ENCODE measurements at regions not wholly inside any gene's neighbourhood (a gene's known extent, or its start where the extent isn't known, plus 50 kb on each side); places are given as distances from the start of the nearest gene placed in this dataset.

DNA sequence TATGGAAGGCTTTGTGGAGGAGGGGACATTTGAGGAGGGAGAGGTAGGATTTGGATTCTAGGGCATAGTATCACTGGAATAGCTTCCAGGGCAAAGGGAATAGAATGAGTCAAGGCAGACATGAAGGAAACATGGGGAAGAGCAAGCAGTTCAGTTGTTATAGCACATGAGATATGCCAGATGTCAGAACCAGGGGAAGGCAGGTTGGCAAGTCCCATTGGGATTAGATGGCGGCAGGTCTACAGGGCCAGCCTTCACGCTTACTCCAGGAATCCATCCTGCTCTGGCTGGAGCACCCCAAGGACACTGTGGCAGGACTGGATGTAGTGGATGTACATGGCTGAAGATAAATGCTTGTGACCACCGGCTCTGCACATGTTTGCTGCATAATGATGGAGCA lies 120.4 kb upstream of the ST8SIA2 start:
- Mint-ChIP-seq H3K36me3 (ENCODE audit: insufficient read depth) (no peaks in the 10 kb centered on the region), H3K4me3 (no peak overlapping the region), H3K27ac (ENCODE audit: low read depth) (no peak overlapping the region), H3K4me1 (no peaks in the 10 kb centered on the region), H3K27me3 (peaks cover 78% of the 10 kb centered on the region), H3K9me3 (no peaks in the 10 kb centered on the region)
- ATAC-seq (replicated peaks; ENCODE audit: extremely low read depth, poor library complexity, severe bottlenecking): no peak
- DNase-seq (ENCODE audit: low spot score in 2 of 2): no peak

- no peak overlapping the region for H3K27ac Mint-ChIP-seq (ENCODE audit: low read depth)
- H3K9me3 Mint-ChIP-seq: no peaks in the 10 kb centered on the region
- ATAC-seq (replicated peaks; ENCODE audit: extremely low read depth, poor library complexity, severe bottlenecking) (no peak), DNase-seq (ENCODE audit: low spot score in 2 of 2) (no peak)
- H3K4me1 Mint-ChIP-seq: no peaks in the 10 kb centered on the region
- no peaks in the 10 kb centered on the region for H3K36me3 Mint-ChIP-seq (ENCODE audit: insufficient read depth)
- no peak overlapping the region for H3K4me3 Mint-ChIP-seq
- H3K27me3 Mint-ChIP-seq: peaks cover 78% of the 10 kb centered on the region
Observed at GRCh38 chr15:92273723-92274122, 120.0 kb upstream of the ST8SIA2 start.

DNA sequence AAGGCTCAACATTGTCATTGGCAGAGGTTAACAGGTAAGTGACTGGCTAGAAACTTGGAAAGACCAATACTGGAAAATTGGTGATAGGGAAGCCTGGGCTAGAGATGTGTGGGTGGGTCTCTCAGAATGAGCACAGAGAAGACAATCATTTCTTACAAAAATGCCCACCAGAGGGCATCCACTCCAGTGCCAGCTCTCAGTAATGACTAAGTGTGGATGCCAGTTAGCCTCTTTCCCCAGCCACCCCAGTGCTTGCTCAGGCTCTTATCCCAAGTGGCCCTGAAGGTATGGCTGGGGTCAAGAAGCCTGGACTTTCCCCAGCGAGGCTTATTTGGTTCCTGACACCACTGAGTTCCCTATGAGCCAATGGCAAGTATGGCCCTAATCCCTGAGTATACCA lies 115.9 kb upstream of the ST8SIA2 start:
- Mint-ChIP-seq H3K4me1 (no peaks in the 10 kb centered on the region), H3K27me3 (peaks cover 55% of the 10 kb centered on the region), H3K4me3 (no peak overlapping the region), H3K27ac (ENCODE audit: low read depth) (no peak overlapping the region), H3K9me3 (no peaks in the 10 kb centered on the region), H3K36me3 (ENCODE audit: insufficient read depth) (no peaks in the 10 kb centered on the region)
- no peak for DNase-seq (ENCODE audit: low spot score in 2 of 2)
- ATAC-seq (replicated peaks; ENCODE audit: extremely low read depth, poor library complexity, severe bottlenecking): no peak

DNA sequence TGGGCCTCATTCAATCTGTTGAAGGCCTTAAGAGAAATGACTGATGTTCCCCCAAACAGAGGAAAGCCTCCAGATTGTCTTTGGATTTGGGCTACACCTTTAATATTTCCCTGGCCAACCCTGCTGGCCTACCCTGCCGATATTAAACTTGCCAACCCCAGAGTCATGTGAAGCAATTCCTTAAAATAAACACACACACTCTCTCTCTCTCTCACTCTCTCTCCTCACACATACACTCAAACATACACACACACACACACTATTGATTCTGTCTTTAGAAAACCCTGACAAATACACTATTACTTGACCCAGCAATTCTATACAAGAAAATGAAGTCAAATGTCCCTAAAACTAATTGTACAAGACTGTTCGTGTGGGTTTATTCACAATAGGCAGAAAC lies 109.9 kb upstream of the ST8SIA2 start:
- Mint-ChIP-seq H3K4me1 (no peaks in the 10 kb centered on the region), H3K36me3 (ENCODE audit: insufficient read depth) (no peaks in the 10 kb centered on the region), H3K9me3 (no peaks in the 10 kb centered on the region), H3K27ac (ENCODE audit: low read depth) (no peak overlapping the region), H3K27me3 (peaks cover 7% of the 10 kb centered on the region), H3K4me3 (no peak overlapping the region)
- DNase-seq (ENCODE audit: low spot score in 2 of 2) (no peak), ATAC-seq (replicated peaks; ENCODE audit: extremely low read depth, poor library complexity, severe bottlenecking) (no peak)

GRCh38 chr15:92288755-92289154 lies 104.9 kb upstream of the ST8SIA2 start:
- peak overlapping the region; percentile 33 for H3K27ac Mint-ChIP-seq (ENCODE audit: low read depth)
- H3K36me3 Mint-ChIP-seq (ENCODE audit: insufficient read depth): no peaks in the 10 kb centered on the region
- DNase-seq (ENCODE audit: low spot score in 2 of 2) (no peak), ATAC-seq (replicated peaks; ENCODE audit: extremely low read depth, poor library complexity, severe bottlenecking) (no peak)
- H3K9me3 Mint-ChIP-seq: no peaks in the 10 kb centered on the region
- H3K4me3 Mint-ChIP-seq: no peak overlapping the region
- H3K27me3 Mint-ChIP-seq: peaks cover 35% of the 10 kb centered on the region
- no peaks in the 10 kb centered on the region for H3K4me1 Mint-ChIP-seq

DNA sequence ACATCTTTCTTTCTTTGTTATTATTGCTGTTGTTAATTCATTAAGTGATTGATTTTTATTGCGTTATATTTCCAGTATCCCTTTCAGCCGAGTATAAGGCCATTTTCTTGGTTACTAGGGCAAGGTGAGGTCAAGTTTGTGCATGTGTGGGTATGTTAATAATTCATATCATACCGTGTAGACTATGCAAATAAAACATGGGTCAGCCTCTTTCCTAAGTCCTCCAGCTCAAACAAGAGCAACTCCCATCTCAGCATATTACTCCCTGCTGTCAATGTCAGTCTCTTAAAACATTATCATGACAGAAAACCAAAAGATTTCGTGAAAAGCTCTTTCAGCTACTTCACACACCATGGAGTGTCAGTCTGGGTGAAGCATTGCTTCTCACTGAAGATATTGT lies 103.9 kb upstream of the ST8SIA2 start:
- peaks cover 44% of the 10 kb centered on the region for H3K27me3 Mint-ChIP-seq
- H3K36me3 Mint-ChIP-seq (ENCODE audit: insufficient read depth): peaks cover 2% of the 10 kb centered on the region
- no peak for ATAC-seq (replicated peaks; ENCODE audit: extremely low read depth, poor library complexity, severe bottlenecking)
- DNase-seq (ENCODE audit: low spot score in 2 of 2): no peak
- no peaks in the 10 kb centered on the region for H3K9me3 Mint-ChIP-seq
- H3K4me3 Mint-ChIP-seq: no peak overlapping the region
- H3K27ac Mint-ChIP-seq (ENCODE audit: low read depth): no peak overlapping the region
- H3K4me1 Mint-ChIP-seq: no peaks in the 10 kb centered on the region

- DNase-seq (ENCODE audit: low spot score in 2 of 2) (no peak), ATAC-seq (replicated peaks; ENCODE audit: extremely low read depth, poor library complexity, severe bottlenecking) (no peak)
- H3K9me3 Mint-ChIP-seq: no peaks in the 10 kb centered on the region
- H3K27me3 Mint-ChIP-seq: peaks cover 52% of the 10 kb centered on the region
- no peak overlapping the region for H3K4me3 Mint-ChIP-seq
- H3K4me1 Mint-ChIP-seq: no peaks in the 10 kb centered on the region
- H3K36me3 Mint-ChIP-seq (ENCODE audit: insufficient read depth): peaks cover 2% of the 10 kb centered on the region
- no peak overlapping the region for H3K27ac Mint-ChIP-seq (ENCODE audit: low read depth)
Observed at GRCh38 chr15:92290359-92290992, 103.2 kb upstream of the ST8SIA2 start.

DNA sequence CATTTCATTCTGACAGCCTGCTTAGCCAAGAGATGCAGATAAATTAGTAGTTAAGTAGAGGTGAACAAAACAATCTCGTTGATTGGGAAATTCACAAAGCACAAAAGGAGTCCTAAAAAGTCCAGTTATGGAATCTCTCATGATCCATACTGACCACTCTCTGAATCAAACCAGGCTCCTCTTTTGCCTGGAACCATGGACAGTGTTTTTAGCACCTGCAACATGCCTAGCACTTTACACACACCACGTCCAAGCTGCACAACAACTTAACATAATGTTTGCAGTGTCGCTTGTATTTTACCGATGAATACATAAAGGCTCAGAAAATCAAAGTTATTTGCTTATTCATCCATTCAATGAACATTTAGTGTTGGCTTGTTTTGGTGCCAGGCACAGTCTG lies 101.8 kb upstream of the ST8SIA2 start:
- ATAC-seq (replicated peaks; ENCODE audit: extremely low read depth, poor library complexity, severe bottlenecking): no peak

GRCh38 chr15:92294759-92295158 lies 98.9 kb upstream of the ST8SIA2 start:
- peaks cover 56% of the 10 kb centered on the region for H3K27me3 Mint-ChIP-seq
- no peaks in the 10 kb centered on the region for H3K4me1 Mint-ChIP-seq
- no peak overlapping the region for H3K4me3 Mint-ChIP-seq
- no peaks in the 10 kb centered on the region for H3K9me3 Mint-ChIP-seq
- peaks cover 2% of the 10 kb centered on the region for H3K36me3 Mint-ChIP-seq (ENCODE audit: insufficient read depth)
- ATAC-seq (replicated peaks; ENCODE audit: extremely low read depth, poor library complexity, severe bottlenecking) (no peak), DNase-seq (ENCODE audit: low spot score in 2 of 2) (no peak)
- H3K27ac Mint-ChIP-seq (ENCODE audit: low read depth): no peak overlapping the region

More for the DNA sequence above, 101.8 kb upstream of the ST8SIA2 start:
- Mint-ChIP-seq H3K4me1 (no peaks in the 10 kb centered on the region), H3K4me3 (no peak overlapping the region), H3K36me3 (ENCODE audit: insufficient read depth) (peaks cover 2% of the 10 kb centered on the region), H3K9me3 (no peaks in the 10 kb centered on the region), H3K27ac (ENCODE audit: low read depth) (no peak overlapping the region), H3K27me3 (peaks cover 56% of the 10 kb centered on the region)
- no peak for DNase-seq (ENCODE audit: low spot score in 2 of 2)

DNA sequence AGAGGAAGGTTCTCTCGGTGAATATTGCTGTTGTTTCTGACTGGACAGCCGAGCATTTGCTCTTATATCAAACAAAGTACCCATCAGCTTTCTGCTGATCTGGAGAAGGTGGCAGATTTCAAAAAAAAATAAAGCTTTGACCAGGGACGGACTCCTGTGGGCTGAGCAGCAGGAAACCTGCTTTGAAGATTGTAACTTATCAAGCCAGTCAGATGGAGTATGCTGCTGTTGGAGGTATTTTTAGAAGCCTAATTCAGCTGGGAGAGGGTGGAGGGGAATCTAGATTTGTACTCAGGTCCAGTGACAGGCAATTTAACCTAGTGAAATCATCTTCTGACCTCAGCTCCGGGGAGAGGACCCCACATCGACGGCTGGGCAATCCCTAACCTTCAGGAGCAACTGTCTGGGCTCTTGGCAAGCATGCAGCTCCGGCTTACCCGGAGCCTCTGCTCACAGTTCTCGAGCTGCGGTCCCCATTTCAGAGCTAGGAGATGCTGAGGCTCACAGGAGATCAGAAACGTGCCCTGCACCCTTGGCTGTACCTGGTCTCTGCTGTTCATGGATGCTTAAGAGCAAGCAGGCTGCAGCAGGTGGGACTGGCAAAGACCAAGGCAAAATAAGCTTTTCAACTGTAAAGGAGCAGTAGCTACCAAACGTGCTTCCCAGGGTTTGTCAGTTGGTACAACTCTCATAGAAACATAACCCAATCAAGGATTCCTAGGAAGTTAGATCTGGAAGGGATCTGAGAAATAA lies 89.3 kb upstream of the ST8SIA2 start:
- H3K4me3 Mint-ChIP-seq: no peak overlapping the region
- peaks cover 5% of the 10 kb centered on the region for H3K4me1 Mint-ChIP-seq
- ATAC-seq (replicated peaks; ENCODE audit: extremely low read depth, poor library complexity, severe bottlenecking) (no peak), DNase-seq (ENCODE audit: low spot score in 2 of 2) (no peak)
- no peaks in the 10 kb centered on the region for H3K36me3 Mint-ChIP-seq (ENCODE audit: insufficient read depth)
- H3K27me3 Mint-ChIP-seq: peaks cover 73% of the 10 kb centered on the region
- no peaks in the 10 kb centered on the region for H3K9me3 Mint-ChIP-seq
- H3K27ac Mint-ChIP-seq (ENCODE audit: low read depth): no peak overlapping the region

GRCh38 chr15:92305343-92305742 lies 88.3 kb upstream of the ST8SIA2 start:
- Mint-ChIP-seq H3K4me3 (no peak overlapping the region), H3K9me3 (no peaks in the 10 kb centered on the region), H3K4me1 (peaks cover 5% of the 10 kb centered on the region), H3K36me3 (ENCODE audit: insufficient read depth) (no peaks in the 10 kb centered on the region), H3K27me3 (peaks cover 73% of the 10 kb centered on the region), H3K27ac (ENCODE audit: low read depth) (no peak overlapping the region)
- DNase-seq (ENCODE audit: low spot score in 2 of 2) (no peak), ATAC-seq (replicated peaks; ENCODE audit: extremely low read depth, poor library complexity, severe bottlenecking) (no peak)

DNA sequence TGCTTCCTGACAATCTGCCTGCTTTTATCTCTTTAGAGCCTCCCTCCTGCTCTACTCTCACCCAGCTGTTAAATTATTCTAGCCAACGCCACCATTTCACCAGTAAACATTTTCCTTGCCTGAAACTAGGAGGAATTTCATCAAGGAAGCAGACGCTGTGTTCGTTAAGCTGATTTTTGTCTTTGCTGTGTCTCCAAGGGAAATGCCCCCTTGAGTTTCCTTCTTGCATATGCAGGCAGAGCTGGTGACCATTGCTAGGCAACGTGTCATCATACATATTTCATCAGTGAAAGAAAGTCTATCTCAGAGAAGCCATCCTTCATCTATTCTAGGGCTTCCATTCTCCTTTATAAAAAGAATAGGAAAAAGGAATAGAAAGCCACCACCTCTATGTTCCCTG lies 87.0 kb upstream of the ST8SIA2 start:
- Mint-ChIP-seq H3K9me3 (no peaks in the 10 kb centered on the region), H3K27me3 (peaks cover 67% of the 10 kb centered on the region), H3K4me1 (peaks cover 5% of the 10 kb centered on the region), H3K36me3 (ENCODE audit: insufficient read depth) (no peaks in the 10 kb centered on the region), H3K27ac (ENCODE audit: low read depth) (no peak overlapping the region), H3K4me3 (no peak overlapping the region)
- ATAC-seq (replicated peaks; ENCODE audit: extremely low read depth, poor library complexity, severe bottlenecking): no peak
- DNase-seq (ENCODE audit: low spot score in 2 of 2): no peak

- no peaks in the 10 kb centered on the region for H3K4me1 Mint-ChIP-seq
- H3K36me3 Mint-ChIP-seq (ENCODE audit: insufficient read depth): no peaks in the 10 kb centered on the region
- no peak for ATAC-seq (replicated peaks; ENCODE audit: extremely low read depth, poor library complexity, severe bottlenecking)
- H3K27me3 Mint-ChIP-seq: peaks cover 81% of the 10 kb centered on the region
- H3K9me3 Mint-ChIP-seq: no peaks in the 10 kb centered on the region
- H3K27ac Mint-ChIP-seq (ENCODE audit: low read depth): no peak overlapping the region
- DNase-seq (ENCODE audit: low spot score in 2 of 2): no peak
- no peak overlapping the region for H3K4me3 Mint-ChIP-seq
Observed at GRCh38 chr15:92315144-92315543, 78.5 kb upstream of the ST8SIA2 start.
